WERI-Rb-1 (cell line): ENCODE measurements at regions not wholly inside any gene's neighbourhood (a gene's known extent, or its start where the extent isn't known, plus 50 kb on each side); places are given as distances from the start of the nearest gene placed in this dataset.

ENCODE experiments used
- DNase-seq: peaks from one replicate; pipeline ENCODE4 v3.0.0-alpha.2; 2020
- H3K27ac ChIP-seq: fragments of 250-450 bp; sonication (Bioruptor Pico); 2 replicates; pipeline ENCODE4 v1.5.1; 2020; ENCODE audit warnings: mild to moderate bottlenecking, moderate library complexity
- H3K27me3 ChIP-seq: fragments of 250-450 bp; sonication (Bioruptor Pico); 2 replicates; pipeline ENCODE4 v1.5.1; 2021; ENCODE audit warnings: mild to moderate bottlenecking, low read depth, moderate library complexity; ENCODE audit not compliant: insufficient read depth, severe bottlenecking
- H3K36me3 ChIP-seq: fragments of 250-450 bp; sonication (Bioruptor Pico); 2 replicates; pipeline ENCODE4 v1.5.1; 2020; ENCODE audit warnings: mild to moderate bottlenecking, moderate library complexity
- H3K4me3 ChIP-seq: 2 replicates; pipeline ENCODE4 v1.5.1; 2011; ENCODE audit warnings: low read depth, mild to moderate bottlenecking, control low read depth, low read length
- H3K9me3 ChIP-seq: fragments of 250-450 bp; sonication (Bioruptor Pico); 2 replicates; pipeline ENCODE4 v1.5.1; 2021; ENCODE audit warnings: mild to moderate bottlenecking, moderate library complexity; ENCODE audit not compliant: severe bottlenecking
- TF ChIP-seq, protein P1 (sequence below): IDR thresholded peaks from 2 replicates; pipeline ENCODE4 v1.5.1; 2011; ENCODE audit warnings: low read depth, mild to moderate bottlenecking, control low read depth, inconsistent platforms, low read length

DNA sequence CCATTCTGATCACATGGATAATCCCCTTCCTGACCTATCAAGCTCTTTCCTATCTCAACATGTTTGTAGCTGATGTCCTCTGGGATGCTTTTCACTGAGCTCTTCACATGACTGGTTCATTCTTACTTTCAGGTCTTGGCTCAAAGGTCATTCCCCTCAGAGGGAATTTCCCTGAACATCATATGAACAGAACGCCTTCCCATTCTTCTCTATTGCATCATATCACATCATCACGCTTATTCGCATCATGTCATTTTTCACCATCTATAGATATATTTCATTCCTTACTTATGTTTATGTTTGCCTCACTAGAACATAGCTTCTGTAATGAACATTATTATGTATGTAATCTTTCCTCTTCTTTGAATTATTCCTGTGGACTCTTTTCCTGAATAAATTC is 178.9 kb upstream of the APCDD1 start:
- H3K27me3 ChIP-seq = no peaks in the 10 kb centered on the region
- no peaks in the 10 kb centered on the region for H3K36me3 ChIP-seq
- TF ChIP-seq, protein P1, sequence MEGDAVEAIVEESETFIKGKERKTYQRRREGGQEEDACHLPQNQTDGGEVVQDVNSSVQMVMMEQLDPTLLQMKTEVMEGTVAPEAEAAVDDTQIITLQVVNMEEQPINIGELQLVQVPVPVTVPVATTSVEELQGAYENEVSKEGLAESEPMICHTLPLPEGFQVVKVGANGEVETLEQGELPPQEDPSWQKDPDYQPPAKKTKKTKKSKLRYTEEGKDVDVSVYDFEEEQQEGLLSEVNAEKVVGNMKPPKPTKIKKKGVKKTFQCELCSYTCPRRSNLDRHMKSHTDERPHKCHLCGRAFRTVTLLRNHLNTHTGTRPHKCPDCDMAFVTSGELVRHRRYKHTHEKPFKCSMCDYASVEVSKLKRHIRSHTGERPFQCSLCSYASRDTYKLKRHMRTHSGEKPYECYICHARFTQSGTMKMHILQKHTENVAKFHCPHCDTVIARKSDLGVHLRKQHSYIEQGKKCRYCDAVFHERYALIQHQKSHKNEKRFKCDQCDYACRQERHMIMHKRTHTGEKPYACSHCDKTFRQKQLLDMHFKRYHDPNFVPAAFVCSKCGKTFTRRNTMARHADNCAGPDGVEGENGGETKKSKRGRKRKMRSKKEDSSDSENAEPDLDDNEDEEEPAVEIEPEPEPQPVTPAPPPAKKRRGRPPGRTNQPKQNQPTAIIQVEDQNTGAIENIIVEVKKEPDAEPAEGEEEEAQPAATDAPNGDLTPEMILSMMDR = no peak
- no peak overlapping the region for H3K27ac ChIP-seq
- no peak overlapping the region for H3K4me3 ChIP-seq
- H3K9me3 ChIP-seq = no peaks in the 10 kb centered on the region
- DNase-seq = no peak

DNA sequence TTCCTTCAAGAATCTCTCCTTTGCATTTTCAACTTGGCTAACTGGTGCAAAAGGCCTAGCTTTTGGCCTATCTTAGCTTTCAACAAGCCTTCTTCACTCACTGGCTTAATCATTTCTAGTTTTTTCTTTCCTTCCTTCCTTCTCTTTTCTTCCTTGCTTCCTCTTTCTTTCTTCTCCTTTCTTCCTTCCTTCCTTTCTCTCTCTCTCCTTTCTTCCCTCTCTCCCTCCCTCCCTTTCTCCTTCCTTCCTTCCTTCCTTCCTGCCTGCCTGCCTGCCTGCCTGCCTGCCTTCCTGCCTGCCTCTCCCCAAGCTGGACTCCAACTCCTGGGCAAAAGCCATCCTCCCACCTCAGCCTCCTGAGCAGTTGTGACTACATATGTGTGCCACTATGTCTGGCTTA is 176.2 kb upstream of the APCDD1 start:
- Histone ChIP-seq H3K27me3 (no peaks in the 10 kb centered on the region), H3K4me3 (no peak overlapping the region), H3K9me3 (no peaks in the 10 kb centered on the region), H3K36me3 (no peaks in the 10 kb centered on the region), H3K27ac (no peak overlapping the region)
- no peak for DNase-seq
- TF ChIP-seq, protein P1 = no peak

DNA sequence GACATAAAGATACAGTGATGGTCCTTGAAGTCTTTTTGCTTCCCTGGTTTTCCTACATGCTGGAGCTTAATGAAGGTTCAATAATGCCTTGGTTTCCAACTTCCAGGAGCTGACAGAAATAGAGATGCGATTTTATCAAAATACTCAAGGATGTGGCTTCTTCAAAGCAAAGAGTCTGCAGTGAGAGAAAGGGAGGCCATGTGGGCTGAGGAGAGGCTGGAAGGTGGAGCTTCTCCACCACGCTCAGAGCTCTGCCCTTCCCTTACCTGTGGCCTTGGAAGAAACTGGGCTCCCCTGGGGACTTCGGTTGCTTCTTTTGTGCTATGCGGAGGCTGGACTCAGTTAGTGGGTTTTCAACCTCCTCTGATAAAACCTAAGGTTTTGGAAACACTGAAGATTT is 175.0 kb upstream of the APCDD1 start:
- DNase-seq = no peak
- H3K36me3 ChIP-seq = no peaks in the 10 kb centered on the region
- H3K9me3 ChIP-seq = no peaks in the 10 kb centered on the region
- no peak overlapping the region for H3K27ac ChIP-seq
- TF ChIP-seq, protein P1 = no peak
- H3K27me3 ChIP-seq = no peaks in the 10 kb centered on the region
- no peak overlapping the region for H3K4me3 ChIP-seq

DNA sequence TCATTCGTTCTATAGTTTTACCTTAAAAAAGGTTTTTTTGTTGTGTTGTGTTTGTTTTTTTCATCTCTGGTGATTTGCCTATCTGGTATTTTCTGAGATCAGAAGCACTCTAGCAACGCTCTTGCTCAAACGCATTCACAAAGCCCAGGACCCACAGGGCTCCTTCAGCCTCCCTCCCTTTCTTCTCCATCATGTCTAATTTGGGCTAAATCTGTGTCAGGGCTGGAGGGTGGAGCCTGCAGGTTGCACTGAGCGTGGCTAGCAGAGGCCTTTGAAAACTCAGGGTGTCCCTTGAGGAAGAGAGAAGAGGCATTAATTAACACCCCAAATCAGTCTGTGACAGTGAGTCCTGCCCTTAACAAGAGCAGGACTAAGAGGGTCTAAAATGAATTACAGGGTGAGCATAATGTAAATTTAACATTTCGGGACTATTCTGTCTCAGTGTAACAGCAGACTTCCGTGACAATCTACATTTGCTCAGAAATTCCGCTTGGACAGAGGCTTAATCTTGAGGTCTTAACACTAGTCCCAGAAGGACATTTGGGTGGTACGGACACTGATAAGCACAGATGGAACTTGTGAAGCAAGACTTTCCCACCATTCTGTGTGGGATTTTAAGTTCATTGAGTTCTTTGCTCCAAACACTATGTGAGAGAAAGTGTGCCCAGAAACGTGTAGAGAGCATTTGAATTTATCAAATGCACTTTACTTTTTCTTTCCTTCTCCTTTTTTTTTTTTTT is 174.4 kb upstream of the APCDD1 start:
- no peak overlapping the region for H3K27ac ChIP-seq
- no peaks in the 10 kb centered on the region for H3K9me3 ChIP-seq
- no peak overlapping the region for H3K4me3 ChIP-seq
- H3K27me3 ChIP-seq = no peaks in the 10 kb centered on the region
- no peak for DNase-seq
- TF ChIP-seq, protein P1 = no peak
- no peaks in the 10 kb centered on the region for H3K36me3 ChIP-seq

DNA sequence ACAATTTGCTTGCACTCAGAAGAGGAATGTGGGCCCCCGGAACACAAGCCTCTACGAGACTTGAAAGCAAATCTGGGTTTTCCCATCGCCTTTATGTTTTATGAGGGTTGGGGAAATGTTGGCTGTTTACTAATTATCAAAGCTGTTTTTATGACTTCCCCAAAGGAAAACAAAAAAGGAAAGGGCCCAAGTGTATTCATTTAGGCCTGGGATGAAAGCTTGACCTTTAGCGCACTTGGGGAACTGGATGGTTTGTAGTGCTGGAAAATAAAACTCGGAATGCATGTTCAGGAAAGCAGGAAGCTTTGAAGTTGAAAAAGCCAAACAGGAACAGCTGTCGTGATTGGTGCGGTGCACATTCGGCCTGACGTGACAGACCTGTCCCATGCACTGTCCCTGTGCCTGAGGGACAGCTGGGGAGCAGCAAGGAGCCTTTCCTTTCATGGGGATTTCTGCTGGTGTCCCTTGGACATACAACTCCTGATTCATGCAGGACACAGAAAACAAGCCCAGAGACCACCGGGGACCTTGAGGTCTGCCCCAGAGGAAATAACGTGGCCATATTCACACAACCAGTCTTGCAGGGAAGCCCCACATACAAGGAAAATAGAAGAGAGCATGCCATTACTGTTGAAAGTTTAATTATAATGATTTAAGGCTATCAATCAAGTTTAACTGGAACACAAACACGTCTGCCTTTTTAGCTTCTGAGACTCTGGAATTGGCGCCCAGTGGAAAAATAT is 169.7 kb upstream of the APCDD1 start:
- no peak for DNase-seq
- H3K27ac ChIP-seq = no peak overlapping the region

More for the DNA sequence above, 169.7 kb upstream of the APCDD1 start:
- no peak overlapping the region for H3K4me3 ChIP-seq
- H3K27me3 ChIP-seq = no peaks in the 10 kb centered on the region
- peaks cover 2% of the 10 kb centered on the region for H3K9me3 ChIP-seq
- TF ChIP-seq, protein P1 = no peak
- H3K36me3 ChIP-seq = no peaks in the 10 kb centered on the region
